Epithelial cell of proximal tubule (primary cell): ENCODE measurements at regions not wholly inside any gene's neighbourhood (a gene's known extent, or its start where the extent isn't known, plus 50 kb on each side); places are given as distances from the start of the nearest gene placed in this dataset.

ENCODE experiments used
- DNase-seq: peaks from one replicate; pipeline ENCODE4 v3.0.0-alpha.2; 2011; ENCODE audit warnings: low read depth
- H3K4me3 ChIP-seq: 2 replicates; pipeline ENCODE4 v1.5.1; 2011; ENCODE audit warnings: low read depth, mild to moderate bottlenecking, low read length
- CTCF ChIP-seq: conservative IDR thresholded peaks from 2 replicates; pipeline ENCODE4 v1.5.1; 2012; ENCODE audit warnings: low read depth, mild to moderate bottlenecking, low read length

GRCh38 chr5:4947893-4948536 lies 192.1 kb upstream of the ADAMTS16 start:
- DNase-seq = no peak
- no peak for TF ChIP-seq CTCF
- no peak overlapping the region for H3K4me3 ChIP-seq

GRCh38 chr5:4949108-4949507 lies 191.0 kb upstream of the ADAMTS16 start:
- DNase-seq = no peak
- TF ChIP-seq CTCF = no peak
- no peak overlapping the region for H3K4me3 ChIP-seq

- no peak for TF ChIP-seq CTCF
- no peak for DNase-seq
- no peak overlapping the region for H3K4me3 ChIP-seq
Observed at GRCh38 chr5:4953576-4953975, 186.6 kb upstream of the ADAMTS16 start.

- TF ChIP-seq CTCF = no peak
- DNase-seq = no peak
- H3K4me3 ChIP-seq = no peak overlapping the region
Observed at GRCh38 chr5:4954048-4954447, 186.1 kb upstream of the ADAMTS16 start.

GRCh38 chr5:4963265-4963664 lies 176.9 kb upstream of the ADAMTS16 start:
- DNase-seq = no peak
- H3K4me3 ChIP-seq = no peak overlapping the region
- TF ChIP-seq CTCF = no peak

- no peak overlapping the region for H3K4me3 ChIP-seq
- DNase-seq = no peak
- no peak for TF ChIP-seq CTCF
Observed at GRCh38 chr5:4969351-4969750, 170.8 kb upstream of the ADAMTS16 start.

- no peak for TF ChIP-seq CTCF
- no peak overlapping the region for H3K4me3 ChIP-seq
- DNase-seq = no peak
Observed at GRCh38 chr5:4970171-4970570, 170.0 kb upstream of the ADAMTS16 start.
